ENCODE measurements at regions not wholly inside any gene's neighbourhood (a gene's known extent, or its start where the extent isn't known, plus 50 kb on each side); places are given as distances from the start of the nearest gene placed in this dataset.
"Not testable (repeated sequence)": the region's sequence is repeated elsewhere in the genome, so short reads cannot be mapped to it uniquely, and the experiment has no call there.

DNA sequence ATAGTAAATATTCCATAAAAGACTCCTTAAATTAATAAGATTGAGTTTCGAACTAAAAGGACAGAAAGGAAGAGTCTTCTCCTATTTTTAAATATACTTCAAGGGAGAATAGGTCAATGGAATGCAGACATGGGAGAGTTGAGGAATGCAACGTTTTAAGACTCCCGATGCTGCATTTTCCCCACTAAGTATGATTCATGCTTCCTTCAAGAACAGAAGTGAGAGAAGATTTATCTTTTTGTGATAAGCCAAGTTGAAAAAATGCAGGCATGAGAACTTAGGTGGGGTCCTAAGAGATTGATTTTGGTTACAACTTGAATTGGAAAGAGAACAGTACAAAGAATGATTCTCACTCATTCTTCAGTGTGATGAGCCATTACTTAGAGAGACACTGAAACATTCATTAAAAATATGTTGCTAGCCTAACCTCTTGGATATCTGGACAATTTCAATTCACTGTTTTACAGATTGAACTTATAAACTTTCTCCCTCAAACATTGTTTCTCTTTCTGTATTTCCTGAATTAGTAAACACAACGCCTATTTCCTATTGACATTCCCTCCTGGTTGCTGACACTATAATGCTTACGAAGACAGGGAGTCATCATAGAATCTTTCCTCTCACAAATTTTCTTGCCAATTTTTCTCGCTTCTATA lies 1666.1 kb upstream of the WWC1 start:
- no peak for ATAC-seq
- H3K27me3 Mint-ChIP-seq: no peaks in the 10 kb centered on the region

DNA sequence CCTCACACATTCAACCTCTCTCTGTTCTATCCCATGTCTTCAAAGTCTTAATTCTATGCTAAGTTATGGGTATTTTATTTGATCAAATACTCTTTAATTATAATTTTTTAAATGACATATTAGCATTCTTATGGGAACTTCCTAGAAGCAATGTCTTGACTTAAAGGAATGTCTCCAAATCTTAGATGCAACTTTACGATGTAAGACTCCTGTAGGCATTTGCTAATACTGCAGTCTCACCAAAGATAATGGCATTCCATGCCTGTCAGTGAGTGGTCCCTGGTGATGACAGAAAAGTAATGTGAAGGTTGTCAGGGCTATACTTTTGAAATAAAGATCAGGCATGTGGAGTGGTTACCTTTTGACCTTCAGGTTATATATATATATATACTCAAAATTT lies 1654.2 kb upstream of the WWC1 start:
- CTCF ChIA-PET: no interaction called here
- Histone ChIP-seq H3K4me1 (ENCODE audit: control insufficient read depth in 2 of 2, insufficient read depth in 2 of 2, low read length in 2 of 2) (no peaks in the 10 kb centered on the region), H3K27ac (ENCODE audit: low read depth, low read length) (no peak overlapping the region), H3K27me3 (ENCODE audit: control insufficient read depth in 2 of 2, insufficient read depth in 2 of 2, low read length in 2 of 2) (no peaks in the 10 kb centered on the region), H3K9me3 (ENCODE audit: control insufficient read depth in 2 of 3, low read length in 3 of 3) (peaks cover 0 to 4% (median 0%) of the 10 kb centered on the region in 3 experiments), H3K36me3 (ENCODE audit: control insufficient read depth in 2 of 3, insufficient read depth in 3 of 3, low read length in 3 of 3) (no peaks in the 10 kb centered on the region), H3K4me3 (ENCODE audit: low read length) (no peak overlapping the region)
- Mint-ChIP-seq H3K36me3 (no peaks in the 10 kb centered on the region), H3K27ac (no peak overlapping the region), H3K4me3 (no peak overlapping the region), H3K4me1 (no peaks in the 10 kb centered on the region), H3K27me3 (no peaks in the 10 kb centered on the region), H3K9me3 (peaks cover 0 to 21% (median 4%) of the 10 kb centered on the region in 11 donors)
- DNase-seq (no peak), ATAC-seq (no peak)
- intact Hi-C loops (cut with micrococcal nuclease): no loop called here
- POLR2A ChIA-PET: no interaction called here

More for the DNA sequence above, 1666.1 kb upstream of the WWC1 start:
- Histone ChIP-seq H3K27ac (ENCODE audit: low read depth, low read length) (no peak overlapping the region), H3K4me3 (ENCODE audit: low read length) (no peak overlapping the region), H3K4me1 (ENCODE audit: control insufficient read depth in 2 of 2, insufficient read depth in 2 of 2, low read length in 2 of 2) (no peaks in the 10 kb centered on the region), H3K27me3 (ENCODE audit: control insufficient read depth in 2 of 2, insufficient read depth in 2 of 2, low read length in 2 of 2) (no peaks in the 10 kb centered on the region), H3K9me3 (ENCODE audit: control insufficient read depth in 2 of 3, low read length in 3 of 3) (no peaks in the 10 kb centered on the region), H3K36me3 (ENCODE audit: control insufficient read depth in 2 of 3, insufficient read depth in 3 of 3, low read length in 3 of 3) (no peaks in the 10 kb centered on the region)
- H3K9me3 Mint-ChIP-seq: peaks cover 0 to 20% (median 4%) of the 10 kb centered on the region in 11 donors
- CTCF ChIA-PET: no interaction called here
- intact Hi-C loops (cut with micrococcal nuclease): no loop called here
- H3K4me3 Mint-ChIP-seq: no peak overlapping the region
- H3K27ac Mint-ChIP-seq: no peak overlapping the region
- POLR2A ChIA-PET: no interaction called here
- DNase-seq: no peak
- H3K4me1 Mint-ChIP-seq: no peaks in the 10 kb centered on the region
- no peaks in the 10 kb centered on the region for H3K36me3 Mint-ChIP-seq

DNA sequence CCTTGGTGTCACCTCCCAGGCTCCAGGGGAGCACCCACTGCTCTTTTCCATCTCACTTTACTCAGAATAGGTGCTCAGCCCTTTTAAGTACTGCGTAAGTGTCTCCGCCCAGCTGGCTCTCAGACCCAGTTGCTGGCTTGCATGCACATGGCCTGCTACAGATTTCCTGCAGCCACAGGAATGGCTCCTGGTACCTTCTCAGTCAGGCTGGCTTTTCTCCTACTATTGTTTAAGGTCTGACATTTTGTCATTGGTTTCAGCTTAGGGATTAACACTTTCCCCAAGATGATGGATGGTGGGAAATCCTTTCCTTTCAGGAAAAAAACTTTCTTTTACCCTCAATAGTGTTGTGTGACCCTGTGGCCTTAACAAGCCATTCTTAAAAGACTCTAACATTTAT lies 1652.3 kb upstream of the WWC1 start:
- H3K27ac ChIP-seq (ENCODE audit: low read depth, low read length): no peak overlapping the region
- H3K9me3 ChIP-seq (ENCODE audit: control insufficient read depth in 2 of 3, low read length in 3 of 3): peaks cover 0 to 4% (median 0%) of the 10 kb centered on the region in 3 experiments
- no peaks in the 10 kb centered on the region for H3K27me3 ChIP-seq (ENCODE audit: control insufficient read depth in 2 of 2, insufficient read depth in 2 of 2, low read length in 2 of 2)
- ChIA-PET CTCF (no interaction called here), POLR2A (no interaction called here)
- no peak overlapping the region for H3K4me3 ChIP-seq (ENCODE audit: low read length)
- Mint-ChIP-seq H3K27ac (no peak overlapping the region), H3K4me3 (no peak overlapping the region), H3K27me3 (no peaks in the 10 kb centered on the region), H3K4me1 (no peaks in the 10 kb centered on the region), H3K9me3 (peaks cover 0 to 21% (median 4%) of the 10 kb centered on the region in 11 donors), H3K36me3 (no peaks in the 10 kb centered on the region)
- ATAC-seq (no peak), DNase-seq (no peak)
- H3K36me3 ChIP-seq (ENCODE audit: control insufficient read depth in 2 of 3, insufficient read depth in 3 of 3, low read length in 3 of 3): no peaks in the 10 kb centered on the region
- H3K4me1 ChIP-seq (ENCODE audit: control insufficient read depth in 2 of 2, insufficient read depth in 2 of 2, low read length in 2 of 2): no peaks in the 10 kb centered on the region
- intact Hi-C loops (cut with micrococcal nuclease): no loop called here

DNA sequence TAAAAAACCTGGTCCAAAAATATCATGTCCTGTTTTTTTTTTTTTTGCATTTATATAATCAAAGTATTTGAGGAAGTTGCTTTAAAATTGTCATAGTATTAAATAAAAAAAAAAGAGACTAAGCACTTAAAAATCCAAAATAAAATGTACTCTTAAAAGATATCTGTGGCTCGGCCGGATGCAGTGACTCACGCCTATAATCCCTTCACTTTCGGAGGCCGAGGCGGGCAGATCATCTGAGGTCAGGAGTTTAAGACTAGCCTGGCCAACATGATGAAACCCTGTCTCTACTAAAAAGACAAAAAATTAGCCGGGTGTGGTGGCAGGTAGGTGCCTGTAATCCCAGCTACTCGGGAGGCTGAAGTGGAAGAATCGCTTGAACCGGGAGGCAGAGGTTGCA lies 1651.3 kb upstream of the WWC1 start:
- POLR2A ChIA-PET: not testable (repeated sequence)
- peaks cover 2 to 30% (median 4%) of the 10 kb centered on the region in 11 donors for H3K9me3 Mint-ChIP-seq

DNA sequence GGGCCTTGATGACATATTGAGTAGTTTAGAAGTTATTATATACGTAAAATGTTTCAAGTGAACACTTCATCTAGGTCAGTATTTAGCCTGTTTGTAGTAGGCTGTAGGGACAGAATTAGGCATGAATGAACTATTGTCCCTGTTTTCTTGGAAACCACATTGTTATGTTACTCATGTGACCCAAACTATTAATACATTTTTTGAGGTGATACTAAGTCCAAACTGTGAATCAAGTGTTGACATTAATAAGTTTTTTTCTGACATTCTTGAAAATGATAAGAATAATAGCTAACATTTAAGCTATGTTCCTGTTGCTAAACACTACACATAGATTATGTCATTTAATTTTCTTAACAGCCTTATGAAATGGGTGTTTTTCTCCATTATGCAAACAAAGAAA lies 1642.7 kb upstream of the WWC1 start:
- Histone ChIP-seq H3K27me3 (ENCODE audit: control insufficient read depth in 2 of 2, insufficient read depth in 2 of 2, low read length in 2 of 2) (no peaks in the 10 kb centered on the region), H3K9me3 (ENCODE audit: control insufficient read depth in 2 of 3, low read length in 3 of 3) (peaks cover 0 to 4% (median 0%) of the 10 kb centered on the region in 3 experiments), H3K36me3 (ENCODE audit: control insufficient read depth in 2 of 3, insufficient read depth in 3 of 3, low read length in 3 of 3) (no peaks in the 10 kb centered on the region), H3K4me3 (ENCODE audit: low read length) (no peak overlapping the region), H3K4me1 (ENCODE audit: control insufficient read depth in 2 of 2, insufficient read depth in 2 of 2, low read length in 2 of 2) (no peaks in the 10 kb centered on the region), H3K27ac (ENCODE audit: low read depth, low read length) (no peak overlapping the region)
- intact Hi-C loops (cut with micrococcal nuclease): no loop called here
- ATAC-seq (no peak), DNase-seq (no peak)
- Mint-ChIP-seq H3K27me3 (no peaks in the 10 kb centered on the region), H3K4me1 (no peaks in the 10 kb centered on the region), H3K9me3 (peaks cover 0 to 20% (median 5%) of the 10 kb centered on the region in 11 donors), H3K36me3 (no peaks in the 10 kb centered on the region), H3K4me3 (no peak overlapping the region), H3K27ac (no peak overlapping the region)
- ChIA-PET POLR2A (no interaction called here), CTCF (no interaction called here)

More for the DNA sequence above, 1651.3 kb upstream of the WWC1 start:
- H3K36me3 Mint-ChIP-seq; H3K27me3 Mint-ChIP-seq; intact Hi-C loops (cut with micrococcal nuclease); H3K9me3 ChIP-seq (ENCODE audit: control insufficient read depth in 2 of 3, low read length in 3 of 3); H3K27me3 ChIP-seq (ENCODE audit: control insufficient read depth in 2 of 2, insufficient read depth in 2 of 2, low read length in 2 of 2); H3K27ac ChIP-seq (ENCODE audit: low read depth, low read length); DNase-seq; ATAC-seq; H3K4me1 ChIP-seq (ENCODE audit: control insufficient read depth in 2 of 2, insufficient read depth in 2 of 2, low read length in 2 of 2); CTCF ChIA-PET; H3K4me3 Mint-ChIP-seq; H3K4me3 ChIP-seq (ENCODE audit: low read length); H3K36me3 ChIP-seq (ENCODE audit: control insufficient read depth in 2 of 3, insufficient read depth in 3 of 3, low read length in 3 of 3); H3K27ac Mint-ChIP-seq; H3K4me1 Mint-ChIP-seq: not testable (repeated sequence)

DNA sequence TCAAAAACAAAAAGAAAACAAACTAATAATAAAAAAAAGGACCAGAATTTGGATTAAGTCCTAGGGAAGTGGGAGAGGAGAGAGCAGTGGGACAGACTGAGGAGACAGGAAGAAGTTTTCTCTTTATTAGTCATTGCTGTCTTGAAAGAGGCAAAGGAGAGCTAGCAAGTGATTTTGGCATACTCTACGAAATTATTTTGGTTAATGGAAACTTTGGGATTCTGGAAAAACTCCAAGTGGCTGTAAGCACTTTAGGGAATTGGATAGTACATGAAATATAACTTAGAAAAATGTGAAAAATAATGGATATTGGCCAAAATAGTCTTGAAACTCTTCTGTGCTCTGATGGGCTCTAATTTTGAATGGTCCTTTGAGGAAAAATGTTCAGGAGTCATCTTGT lies 1641.8 kb upstream of the WWC1 start:
- intact Hi-C loops (cut with micrococcal nuclease): no loop called here
- Histone ChIP-seq H3K27ac (ENCODE audit: low read depth, low read length) (no peak overlapping the region), H3K36me3 (ENCODE audit: control insufficient read depth in 2 of 3, insufficient read depth in 3 of 3, low read length in 3 of 3) (no peaks in the 10 kb centered on the region), H3K9me3 (ENCODE audit: control insufficient read depth in 2 of 3, low read length in 3 of 3) (peaks cover 0 to 4% (median 0%) of the 10 kb centered on the region in 3 experiments), H3K27me3 (ENCODE audit: control insufficient read depth in 2 of 2, insufficient read depth in 2 of 2, low read length in 2 of 2) (no peaks in the 10 kb centered on the region), H3K4me1 (ENCODE audit: control insufficient read depth in 2 of 2, insufficient read depth in 2 of 2, low read length in 2 of 2) (no peaks in the 10 kb centered on the region), H3K4me3 (ENCODE audit: low read length) (no peak overlapping the region)
- peaks cover 0 to 24% (median 6%) of the 10 kb centered on the region in 11 donors for H3K9me3 Mint-ChIP-seq
- ChIA-PET CTCF (interaction anchor here (0.6 kb wide), 1 partner anchor 605 kb away, joined by 3 read pairs; no protein-coding TSS in a partner anchor), POLR2A (no interaction called here)
- H3K4me1 Mint-ChIP-seq: no peaks in the 10 kb centered on the region
- no peaks in the 10 kb centered on the region for H3K27me3 Mint-ChIP-seq
- ATAC-seq (no peak), DNase-seq (no peak)
- no peak overlapping the region for H3K27ac Mint-ChIP-seq
- no peaks in the 10 kb centered on the region for H3K36me3 Mint-ChIP-seq
- H3K4me3 Mint-ChIP-seq: no peak overlapping the region

DNA sequence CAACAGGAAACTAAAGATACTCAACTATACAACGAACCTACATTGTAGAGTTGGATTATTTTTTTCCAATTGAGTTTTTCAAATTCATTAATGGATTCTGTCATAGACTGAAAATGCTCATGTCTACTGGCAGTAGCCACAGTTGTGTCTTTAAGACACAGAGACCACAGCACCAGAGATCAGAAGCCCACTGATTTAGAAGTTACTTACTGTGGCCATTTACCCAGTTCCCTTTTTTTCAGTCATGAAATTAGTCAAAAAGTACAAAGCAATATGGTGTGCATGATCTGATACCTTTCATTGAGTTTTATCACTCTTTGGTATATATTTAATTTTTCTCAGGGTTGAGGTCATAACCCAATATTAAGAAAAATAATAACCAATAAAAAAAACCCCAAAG lies 1640.2 kb upstream of the WWC1 start:
- DNase-seq: no peak
- Mint-ChIP-seq H3K27ac (no peak overlapping the region), H3K9me3 (peaks cover 0 to 25% (median 7%) of the 10 kb centered on the region in 11 donors), H3K4me3 (no peak overlapping the region), H3K27me3 (no peaks in the 10 kb centered on the region), H3K36me3 (no peaks in the 10 kb centered on the region), H3K4me1 (no peaks in the 10 kb centered on the region)
- POLR2A ChIA-PET: no interaction called here
- intact Hi-C loops (cut with micrococcal nuclease): no loop called here
- H3K4me3 ChIP-seq (ENCODE audit: low read length): no peak overlapping the region
- CTCF ChIA-PET: no interaction called here
- peaks cover 0 to 4% (median 0%) of the 10 kb centered on the region in 3 experiments for H3K9me3 ChIP-seq (ENCODE audit: control insufficient read depth in 2 of 3, low read length in 3 of 3)
- no peaks in the 10 kb centered on the region for H3K4me1 ChIP-seq (ENCODE audit: control insufficient read depth in 2 of 2, insufficient read depth in 2 of 2, low read length in 2 of 2)
- no peaks in the 10 kb centered on the region for H3K27me3 ChIP-seq (ENCODE audit: control insufficient read depth in 2 of 2, insufficient read depth in 2 of 2, low read length in 2 of 2)
- H3K36me3 ChIP-seq (ENCODE audit: control insufficient read depth in 2 of 3, insufficient read depth in 3 of 3, low read length in 3 of 3): no peaks in the 10 kb centered on the region
- no peak overlapping the region for H3K27ac ChIP-seq (ENCODE audit: low read depth, low read length)
- ATAC-seq: no peak

All from naive thymus-derived CD4-positive, alpha-beta T cell (primary cell).